HCEC 1CT (cell line): ENCODE measurements at regions not wholly inside any gene's neighbourhood (a gene's known extent, or its start where the extent isn't known, plus 50 kb on each side); places are given as distances from the start of the nearest gene placed in this dataset.
A peak's percentile ranks its signal among the peaks of the same experiment; 100 is the strongest.

Experiments
- DNase-seq: peaks from one replicate; pipeline ENCODE4 v3.0.0-alpha.2; 2017

- no peak for DNase-seq
Measured at GRCh38 chr3:176526225-176526624, 671.1 kb downstream of the TBL1XR1 start.

- DNase-seq = no peak
Measured at GRCh38 chr3:176523114-176523513, 674.2 kb downstream of the TBL1XR1 start.

- no peak for DNase-seq
Measured at GRCh38 chr3:176522436-176522835, 674.8 kb downstream of the TBL1XR1 start.

GRCh38 chr3:176521531-176522175, 675.6 kb downstream of the TBL1XR1 start:
- DNase-seq = peak; percentile 78

- peak; percentile 62 for DNase-seq
Measured at GRCh38 chr3:176514297-176514696, 683.0 kb downstream of the TBL1XR1 start.

- DNase-seq = no peak
Measured at GRCh38 chr3:176513604-176514003, 683.7 kb downstream of the TBL1XR1 start.

GRCh38 chr3:176512037-176512436, 685.2 kb downstream of the TBL1XR1 start:
- DNase-seq = no peak

- DNase-seq = no peak
Measured at GRCh38 chr3:176510097-176510496, 687.2 kb downstream of the TBL1XR1 start.

GRCh38 chr3:176505878-176506621, 691.2 kb downstream of the TBL1XR1 start:
- DNase-seq = no peak

- DNase-seq = no peak
Measured at GRCh38 chr3:176491084-176491483, 706.2 kb downstream of the TBL1XR1 start.

GRCh38 chr3:176490357-176490756, 706.9 kb downstream of the TBL1XR1 start:
- no peak for DNase-seq

GRCh38 chr3:176479248-176479647, 718.0 kb downstream of the TBL1XR1 start:
- peak; percentile 44 for DNase-seq

GRCh38 chr3:176469694-176470205, 727.5 kb downstream of the TBL1XR1 start:
- peak; percentile 16 for DNase-seq

- no peak for DNase-seq
Measured at GRCh38 chr3:176463610-176464009, 733.7 kb downstream of the TBL1XR1 start.

GRCh38 chr3:176447369-176447768, 749.9 kb downstream of the TBL1XR1 start:
- no peak for DNase-seq

GRCh38 chr3:176442326-176442725, 755.0 kb downstream of the TBL1XR1 start:
- DNase-seq = no peak

- no peak for DNase-seq
Measured at GRCh38 chr3:176439729-176440128, 757.6 kb downstream of the TBL1XR1 start.

GRCh38 chr3:176431991-176432390, 765.3 kb downstream of the TBL1XR1 start:
- peak; percentile 34 for DNase-seq

- no peak for DNase-seq
Measured at GRCh38 chr3:176431038-176431418, 766.3 kb downstream of the TBL1XR1 start.

GRCh38 chr3:176430244-176431037, 766.8 kb downstream of the TBL1XR1 start:
- peak; percentile 59 for DNase-seq

GRCh38 chr3:176428552-176428951, 768.7 kb downstream of the TBL1XR1 start:
- DNase-seq = no peak

GRCh38 chr3:176426371-176426770, 770.9 kb downstream of the TBL1XR1 start:
- DNase-seq = no peak

- no peak for DNase-seq
Measured at GRCh38 chr3:176416870-176417269, 780.4 kb downstream of the TBL1XR1 start.
